ENCODE measurements at regions not wholly inside any gene's neighbourhood (a gene's known extent, or its start where the extent isn't known, plus 50 kb on each side); places are given as distances from the start of the nearest gene placed in this dataset.
A peak's percentile ranks its signal among the peaks of the same experiment; 100 is the strongest.
"Not testable (repeated sequence)": the region's sequence is repeated elsewhere in the genome, so short reads cannot be mapped to it uniquely, and the experiment has no call there.

DNA sequence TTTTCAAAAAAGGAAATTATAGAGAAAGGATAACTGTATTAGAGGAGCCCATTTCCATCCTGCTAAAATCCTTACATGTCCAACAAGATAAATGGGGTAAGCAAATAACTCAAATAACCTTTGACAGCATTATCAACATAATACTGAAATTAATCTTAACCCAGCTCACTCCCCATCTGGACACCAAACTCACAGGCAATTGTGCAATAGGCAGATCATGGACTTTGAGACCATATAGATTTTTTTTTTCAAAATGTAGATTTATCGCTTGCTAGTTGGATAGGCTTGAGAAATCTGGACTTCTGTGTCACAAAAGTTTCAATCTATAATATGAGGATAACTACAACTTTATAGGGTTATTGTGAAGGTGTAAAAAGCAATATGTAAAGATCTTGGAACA is 134.4 kb upstream of the ASCC3 start:
- DNase-seq: no peak

DNA sequence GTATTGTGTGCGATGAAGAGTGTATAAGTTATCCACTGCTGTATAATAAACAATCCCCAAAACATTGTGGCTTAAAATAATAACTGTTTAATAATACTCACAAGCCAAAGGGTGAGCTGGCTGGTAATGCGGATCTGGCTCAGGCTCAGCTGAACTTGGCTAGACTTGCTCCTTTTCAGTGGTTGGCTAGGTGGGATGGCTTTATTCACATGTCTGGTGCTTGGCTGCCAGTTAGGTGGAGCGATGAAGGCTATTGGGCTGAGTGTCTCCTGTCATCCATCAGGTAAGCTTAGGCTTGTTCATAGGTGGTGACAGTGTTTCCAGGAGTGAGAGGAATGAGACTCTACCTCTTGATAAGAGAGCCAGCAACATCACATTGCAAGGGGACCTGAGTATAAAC is 135.0 kb upstream of the ASCC3 start:
- no peak for DNase-seq

DNA sequence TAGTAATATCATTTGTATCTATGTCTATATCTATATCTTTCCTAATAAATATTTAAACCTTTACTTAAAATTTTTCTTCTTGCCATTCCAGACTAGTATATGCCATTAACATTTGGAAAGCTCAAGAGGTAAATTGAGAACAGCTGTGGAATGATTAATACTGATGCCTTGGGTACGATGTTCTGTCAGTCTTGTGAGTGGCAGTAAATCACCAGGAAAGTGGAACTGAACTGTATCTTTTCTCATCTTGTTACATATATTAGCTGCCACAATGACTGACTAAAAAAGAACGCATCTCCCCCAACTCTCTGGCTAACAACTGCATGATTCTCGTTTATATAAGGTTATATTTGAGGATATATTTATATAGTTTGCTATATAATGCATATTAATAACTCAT is 137.0 kb upstream of the ASCC3 start:
- no peak for DNase-seq

DNA sequence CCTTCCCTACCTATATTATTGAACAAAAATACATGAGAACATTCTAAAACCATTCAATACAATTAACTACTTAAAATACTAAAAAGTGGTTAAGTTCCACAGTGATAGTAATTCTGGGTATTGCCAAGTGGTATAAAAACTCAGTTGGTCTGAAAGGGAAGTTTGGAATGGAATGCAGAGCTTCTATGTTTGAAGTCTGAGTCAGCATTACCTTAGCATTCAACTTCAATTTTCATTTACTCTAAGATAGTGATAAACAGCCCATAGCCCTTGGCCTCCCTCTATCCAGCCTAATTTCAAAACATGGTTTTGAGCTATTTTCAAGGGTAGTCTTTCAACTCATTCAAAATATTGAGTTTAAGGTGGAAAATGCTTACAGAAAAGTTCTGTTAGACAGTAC is 140.4 kb upstream of the ASCC3 start:
- no peak for DNase-seq

DNA sequence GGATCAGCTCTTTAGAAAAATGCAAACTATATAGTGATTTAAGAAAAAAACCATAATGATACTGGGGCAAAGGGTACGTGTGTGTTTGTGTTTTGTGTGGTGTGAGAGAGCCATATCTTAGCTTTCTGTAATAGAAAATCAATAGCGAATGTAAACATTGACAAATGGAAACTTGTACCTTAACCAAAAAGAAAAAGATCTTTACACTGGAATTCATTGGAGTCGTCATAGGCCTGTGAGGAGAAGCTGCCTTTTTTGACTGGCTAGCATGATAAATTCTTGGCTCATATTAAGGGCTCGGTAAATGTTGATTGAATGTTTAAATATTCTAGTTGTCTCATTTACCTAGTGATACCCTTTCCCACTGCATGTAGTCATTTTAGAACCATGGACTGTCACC is 161.8 kb upstream of the ASCC3 start:
- DNase-seq: no peak

DNA sequence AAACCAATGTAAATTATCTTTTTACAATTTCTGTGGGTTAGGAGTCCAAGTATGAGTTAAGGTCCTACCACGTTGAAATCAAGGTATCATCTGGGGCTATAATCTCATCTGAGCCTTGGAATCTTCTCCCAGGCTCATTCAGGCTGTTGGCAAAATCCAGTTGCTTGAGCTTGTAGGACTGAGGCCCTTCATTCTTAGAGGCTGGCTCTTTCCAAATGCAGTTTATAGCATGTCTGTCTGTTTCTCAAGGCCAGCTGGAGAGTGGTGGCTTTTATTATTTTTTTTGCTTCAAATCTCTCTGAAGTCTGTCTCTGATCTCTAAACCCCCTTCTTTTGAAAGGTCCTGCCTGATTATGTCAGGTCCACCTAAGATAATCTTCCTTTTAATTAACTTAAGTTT is 177.2 kb upstream of the ASCC3 start:
- no peak for DNase-seq

DNA sequence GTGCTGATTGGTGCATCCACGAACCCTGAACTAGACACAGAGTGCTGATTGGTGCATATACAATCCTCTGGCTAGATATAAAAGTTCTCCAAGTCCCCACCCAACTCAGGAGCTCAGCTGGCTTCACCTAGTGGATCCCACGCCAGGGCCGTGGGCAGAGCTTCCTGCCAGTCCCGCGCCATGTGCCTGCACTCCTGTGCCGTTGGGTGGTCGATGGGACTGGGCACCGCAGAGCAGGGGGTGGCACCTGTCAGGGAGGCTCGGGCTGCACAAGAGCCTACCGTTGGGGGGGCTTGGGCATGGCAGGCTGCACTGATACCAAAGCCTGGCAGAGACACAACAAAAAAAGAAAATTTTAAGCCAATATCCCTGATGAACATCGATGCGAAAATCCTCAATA is 185.4 kb upstream of the ASCC3 start:
- DNase-seq: no peak

DNA sequence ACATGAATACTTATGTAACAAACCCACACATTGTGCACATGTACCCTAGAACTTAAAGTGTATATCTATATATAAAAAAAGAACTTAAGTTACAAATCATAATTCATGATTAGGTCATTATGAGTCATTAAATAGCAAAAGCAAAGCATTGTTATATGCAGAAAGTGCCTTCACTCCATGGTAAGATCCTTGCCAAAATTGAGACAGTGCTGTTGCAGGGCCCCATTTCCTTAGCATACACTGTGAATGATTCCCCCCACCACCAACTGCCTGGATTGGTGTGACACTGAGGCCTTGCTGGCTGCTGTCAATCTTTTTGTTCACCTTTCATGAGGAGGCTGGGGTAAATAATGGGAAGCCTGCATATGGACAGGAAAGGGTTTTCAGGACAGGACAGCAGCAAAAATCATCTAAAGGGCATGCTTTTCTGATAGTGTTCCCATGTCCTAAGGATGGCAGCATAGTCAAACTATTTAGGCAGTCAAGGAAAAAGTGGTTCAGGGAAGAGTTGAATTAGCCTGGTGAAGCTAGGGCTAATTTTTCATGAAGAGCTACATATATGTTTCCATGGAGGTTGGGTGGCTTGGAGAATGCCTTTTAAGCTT is 188.2 kb upstream of the ASCC3 start:
- DNase-seq: no peak

DNA sequence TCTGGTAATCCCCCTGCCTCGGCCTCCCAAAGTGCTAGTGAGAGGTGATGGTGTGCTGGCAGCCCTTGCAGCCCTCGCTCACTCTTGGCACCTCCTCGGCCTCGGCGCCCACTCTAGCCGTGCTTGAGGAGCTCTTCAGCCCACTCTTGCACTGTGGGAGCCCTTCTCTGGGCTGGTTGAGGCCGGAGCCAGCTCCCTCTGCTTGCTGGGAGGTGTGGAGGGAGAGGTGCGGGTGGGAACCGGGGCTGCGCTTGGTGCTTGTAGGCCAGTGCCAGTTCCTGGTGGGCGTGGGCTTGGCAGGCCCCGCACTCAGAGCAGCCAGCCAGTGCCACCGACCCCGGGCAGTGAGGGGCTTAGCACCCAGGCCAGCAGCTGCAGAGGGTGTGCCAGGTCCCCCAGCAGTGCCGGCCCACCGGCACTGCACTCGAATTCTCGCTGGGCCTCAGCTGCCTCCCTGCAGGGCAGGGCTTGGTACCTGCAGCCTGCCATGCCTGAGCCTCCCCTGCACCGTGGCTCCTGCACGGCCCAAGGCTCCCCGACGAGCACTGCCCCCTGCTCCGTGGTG is 189.0 kb upstream of the ASCC3 start:
- DNase-seq: no peak

DNA sequence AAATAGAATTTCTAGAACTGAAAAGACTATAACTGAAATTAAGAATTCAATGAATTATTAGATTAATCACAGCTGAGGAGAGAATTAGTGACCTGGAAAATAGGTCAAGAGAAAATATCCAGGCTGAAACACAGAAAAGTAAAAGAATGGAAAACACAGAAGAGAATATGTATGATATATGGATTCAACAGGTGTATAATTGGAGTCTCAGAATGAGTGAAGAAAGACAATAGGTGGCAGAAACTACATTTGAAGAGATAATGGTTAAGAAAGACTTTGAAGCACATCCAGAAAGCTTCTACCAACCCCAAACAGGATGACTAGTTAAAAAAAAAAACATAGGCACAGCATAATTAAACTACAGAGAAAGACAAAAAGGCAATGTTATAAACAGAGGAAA is 196.2 kb upstream of the ASCC3 start:
- DNase-seq: no peak

DNA sequence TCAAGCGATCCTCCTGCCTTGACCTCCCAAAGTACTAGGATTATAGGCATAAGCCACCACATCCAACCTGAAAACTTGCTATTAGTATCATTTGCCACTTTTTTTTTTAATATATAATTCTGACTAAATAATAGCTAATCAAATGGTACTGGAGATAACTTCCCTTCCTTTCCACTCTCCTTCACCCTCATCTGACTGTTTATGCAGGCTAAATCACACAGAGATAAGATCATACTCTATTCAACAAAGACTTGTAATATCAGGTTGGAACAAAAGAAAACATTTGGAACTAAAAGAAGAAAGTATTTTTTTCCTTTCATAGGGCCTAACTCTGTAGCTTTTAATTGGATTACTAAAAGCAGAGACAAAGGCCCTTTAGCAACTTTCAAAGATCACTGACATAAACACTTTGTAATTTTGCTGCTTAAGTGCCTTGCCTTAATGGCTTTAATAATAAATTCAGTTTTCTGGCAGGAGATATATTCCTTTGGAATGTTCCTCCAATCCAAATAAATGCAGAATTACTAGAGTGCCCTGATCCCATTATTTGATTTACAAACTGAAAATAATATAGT is 198.7 kb upstream of the ASCC3 start:
- DNase-seq: no peak

DNA sequence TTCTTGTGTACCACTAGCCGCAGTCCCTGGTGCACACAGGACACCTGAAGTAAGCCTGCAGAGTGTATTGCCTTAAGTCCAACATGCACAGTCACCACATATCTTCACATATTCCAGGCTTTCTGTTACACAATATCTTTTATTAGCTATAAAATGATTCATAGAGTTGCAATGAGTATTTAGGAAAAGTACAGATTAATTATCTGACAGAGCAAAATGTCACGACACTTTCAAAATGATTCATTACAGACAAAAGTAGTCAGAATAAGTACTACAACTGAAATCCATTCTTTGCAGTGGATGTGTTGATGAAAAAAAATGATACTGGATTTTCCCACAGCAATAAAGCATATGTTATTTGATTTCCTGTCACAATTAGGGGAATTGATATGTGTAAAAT is 199.5 kb upstream of the ASCC3 start:
- DNase-seq: no peak

DNA sequence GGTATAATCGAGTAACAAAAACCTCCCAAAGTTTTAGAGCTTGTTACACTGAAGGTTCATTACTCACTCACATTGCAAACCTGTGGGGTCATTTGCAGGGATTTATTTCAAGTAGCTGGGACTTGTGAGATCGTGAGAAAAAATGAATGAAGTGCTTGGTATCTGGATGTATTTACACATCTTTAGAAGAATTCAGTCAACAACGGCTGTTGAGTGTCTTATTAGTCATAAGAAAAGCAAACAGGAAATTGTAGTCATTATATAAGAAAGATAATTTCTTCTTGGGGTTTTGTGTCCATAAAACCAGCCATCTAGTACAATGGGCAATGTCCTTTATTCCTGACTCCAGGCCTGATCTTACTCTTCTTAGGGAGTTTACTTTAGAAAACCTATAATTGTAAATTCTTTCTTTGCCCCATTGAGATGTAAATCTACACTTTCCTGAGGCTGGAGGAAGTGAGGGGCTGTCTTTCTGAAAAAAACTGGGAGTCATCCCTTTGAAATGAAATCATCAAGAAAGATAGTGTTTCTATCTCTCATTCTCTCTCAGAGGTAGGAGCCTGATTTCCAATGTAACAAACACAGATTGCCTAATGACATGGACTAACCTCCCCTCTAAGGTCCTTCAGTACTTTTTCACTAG is 202.5 kb upstream of the ASCC3 start:
- no peak for DNase-seq

DNA sequence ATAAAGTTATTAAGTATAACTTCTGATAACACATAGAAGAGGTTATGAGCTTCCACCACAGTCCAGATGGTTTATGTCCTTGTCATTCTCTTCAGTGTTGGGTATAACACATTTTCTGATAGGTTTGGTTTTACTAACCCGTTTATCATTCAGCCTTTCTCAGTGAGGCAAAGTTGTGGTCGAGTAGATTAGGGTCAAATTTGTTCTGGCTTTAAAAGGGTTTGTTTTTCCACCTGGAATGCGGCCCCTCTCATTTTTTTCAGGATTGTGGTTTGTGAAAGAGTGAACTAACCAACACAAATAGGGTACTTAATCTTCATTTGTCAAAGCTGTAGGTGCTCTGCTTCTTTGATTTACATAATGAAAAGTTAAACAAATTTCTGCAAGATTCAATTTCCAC is 204.2 kb upstream of the ASCC3 start:
- no peak for DNase-seq

DNA sequence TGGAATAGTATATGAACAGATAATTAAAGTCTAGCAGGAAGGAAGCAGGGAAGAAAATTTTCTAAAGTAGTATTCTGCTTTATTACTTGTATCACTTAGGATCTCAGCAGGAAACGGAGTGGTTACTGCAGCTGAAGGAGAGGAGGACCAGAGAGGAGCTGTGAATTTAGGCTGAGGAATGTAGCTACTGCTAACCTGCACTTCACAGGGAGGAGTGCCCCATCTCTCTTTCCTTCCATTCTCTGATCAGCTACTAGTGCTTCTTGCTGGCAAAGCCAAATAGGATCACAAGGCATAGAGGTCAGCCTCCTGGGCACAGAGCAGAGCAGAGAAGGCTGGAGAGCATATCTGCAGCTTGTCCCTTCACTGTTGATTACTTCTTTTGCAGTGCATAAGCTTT is 205.3 kb upstream of the ASCC3 start:
- DNase-seq: no peak

DNA sequence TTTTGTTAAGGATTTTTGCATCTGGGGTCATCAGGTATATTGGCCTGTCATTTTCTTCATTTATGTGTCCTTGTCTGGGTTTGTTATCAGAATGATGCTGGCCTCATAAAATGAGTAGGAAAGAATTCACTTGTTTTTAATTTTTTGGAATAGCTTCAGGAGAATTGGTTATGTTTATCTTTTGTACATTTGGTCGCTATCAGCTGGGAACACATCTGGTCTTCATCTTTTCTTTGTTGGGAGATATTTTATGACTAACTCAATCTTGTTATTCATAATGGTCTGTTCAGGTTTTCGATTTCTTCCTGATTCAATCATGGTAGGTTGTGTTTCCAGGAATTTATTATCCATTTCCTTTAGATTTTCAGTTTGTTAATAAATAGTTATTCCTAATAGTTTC is 207.5 kb upstream of the ASCC3 start:
- DNase-seq: no peak

DNA sequence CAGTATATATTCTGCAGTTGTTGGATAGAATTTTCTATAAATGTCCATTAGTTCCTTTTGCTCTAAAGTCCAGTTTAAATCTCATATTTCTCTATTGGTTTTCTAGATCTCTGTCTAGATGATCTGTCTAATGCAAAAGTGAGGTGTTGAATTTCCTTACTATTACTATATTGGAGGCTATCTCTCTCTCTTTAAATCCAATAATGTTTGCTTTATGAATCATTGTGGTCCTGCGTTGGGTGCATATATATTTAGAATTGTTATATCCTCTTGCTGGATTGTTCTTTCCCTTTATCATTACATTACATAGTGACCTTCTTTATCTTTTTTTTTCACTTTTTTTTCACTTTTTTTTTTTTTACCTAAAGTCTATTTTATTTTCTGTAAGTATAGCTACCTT is 208.5 kb upstream of the ASCC3 start:
- no peak for DNase-seq

DNA sequence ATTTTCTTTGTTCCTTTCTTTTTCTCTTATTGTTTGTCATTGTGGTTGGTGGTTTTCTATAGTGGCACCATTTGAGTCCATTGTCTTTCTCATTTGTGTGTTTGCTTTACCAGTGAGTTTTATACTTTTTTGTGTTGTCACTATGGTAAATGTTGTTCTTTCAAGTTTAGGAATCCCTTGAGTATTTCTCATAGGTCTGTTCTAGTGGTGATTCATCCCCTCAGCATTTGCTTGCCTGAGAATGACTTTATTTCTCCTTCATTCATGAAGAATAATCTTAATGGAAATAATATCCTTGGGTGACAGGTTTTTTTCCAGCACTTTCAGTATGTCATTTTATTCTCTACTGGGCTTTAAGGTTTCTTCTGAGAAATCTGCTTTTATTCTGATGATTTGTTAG is 209.2 kb upstream of the ASCC3 start:
- no peak for DNase-seq

DNA sequence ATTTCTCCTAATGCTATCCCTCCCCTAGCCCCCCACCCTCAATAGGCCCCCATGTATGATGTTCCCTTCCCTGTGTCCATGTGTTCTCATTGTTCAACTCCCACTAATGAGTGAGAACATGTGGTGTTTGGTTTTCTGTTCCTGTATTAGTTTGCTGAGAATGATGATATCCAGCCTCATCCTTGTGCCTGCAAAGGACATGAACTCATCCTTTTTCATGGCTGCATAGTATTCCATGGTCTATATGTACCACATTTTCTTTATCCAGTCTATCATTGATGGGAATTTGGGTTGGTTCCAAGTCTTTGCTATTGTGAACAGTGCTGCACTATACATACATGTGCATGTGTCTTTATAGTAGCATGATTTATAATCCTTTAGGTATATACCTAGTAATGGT is 217.5 kb upstream of the ASCC3 start:
- not testable (repeated sequence) for DNase-seq

DNA sequence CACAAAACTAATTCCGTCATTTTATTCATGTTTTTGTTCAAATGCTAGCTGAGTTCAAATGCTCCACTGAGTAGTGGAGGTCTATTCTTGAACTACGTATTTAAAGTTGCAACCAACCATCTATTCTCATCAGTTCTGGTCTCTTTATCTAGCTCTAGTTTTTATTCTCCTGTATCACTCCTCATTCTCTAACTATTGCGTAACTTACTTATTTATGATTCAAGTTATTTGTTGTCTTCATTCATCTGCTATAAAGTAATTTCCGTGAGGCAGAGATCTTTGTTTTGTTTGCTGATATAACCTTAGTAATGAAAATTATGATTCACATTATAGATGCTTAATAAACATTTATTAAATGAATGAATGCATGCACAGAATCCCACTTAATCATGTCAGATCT is 221.6 kb upstream of the ASCC3 start:
- no peak for DNase-seq

DNA sequence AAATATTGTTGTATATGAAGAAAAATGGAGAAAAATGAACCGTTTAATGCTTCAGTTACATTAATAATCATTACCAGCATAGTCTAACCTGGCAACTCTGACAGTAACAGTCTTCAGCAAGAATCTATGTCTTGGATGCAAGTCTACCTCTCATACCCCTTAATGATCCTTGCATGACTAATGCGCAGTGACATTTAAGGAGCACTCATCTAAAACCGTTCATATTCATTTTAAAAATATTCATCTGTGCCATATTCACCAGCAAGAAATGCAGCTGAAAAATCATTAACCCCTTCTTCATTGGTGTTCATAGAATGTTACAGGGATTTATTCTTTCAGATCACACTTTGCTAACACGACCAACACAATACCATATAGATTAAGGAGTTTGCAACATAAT is 227.2 kb upstream of the ASCC3 start:
- DNase-seq: no peak

DNA sequence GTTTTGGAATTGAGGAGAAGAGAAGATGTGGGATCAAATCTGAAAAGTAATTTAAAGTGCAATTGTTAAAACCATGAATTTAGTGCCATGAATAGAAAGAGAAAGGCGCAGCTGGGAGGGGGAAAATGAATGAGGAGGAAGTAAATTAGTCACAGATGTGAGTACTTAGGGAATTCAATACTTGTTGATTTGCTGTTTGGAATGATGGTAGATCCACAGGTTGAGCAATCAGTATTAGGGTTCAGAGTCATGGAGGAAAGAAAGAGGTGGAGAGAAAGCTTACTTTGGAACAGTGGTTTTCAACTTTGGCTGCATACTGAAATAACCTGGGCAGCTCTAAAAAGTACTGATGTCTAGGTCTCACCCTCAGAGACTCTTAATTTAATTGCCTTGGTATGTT is 229.7 kb upstream of the ASCC3 start:
- DNase-seq: no peak

DNA sequence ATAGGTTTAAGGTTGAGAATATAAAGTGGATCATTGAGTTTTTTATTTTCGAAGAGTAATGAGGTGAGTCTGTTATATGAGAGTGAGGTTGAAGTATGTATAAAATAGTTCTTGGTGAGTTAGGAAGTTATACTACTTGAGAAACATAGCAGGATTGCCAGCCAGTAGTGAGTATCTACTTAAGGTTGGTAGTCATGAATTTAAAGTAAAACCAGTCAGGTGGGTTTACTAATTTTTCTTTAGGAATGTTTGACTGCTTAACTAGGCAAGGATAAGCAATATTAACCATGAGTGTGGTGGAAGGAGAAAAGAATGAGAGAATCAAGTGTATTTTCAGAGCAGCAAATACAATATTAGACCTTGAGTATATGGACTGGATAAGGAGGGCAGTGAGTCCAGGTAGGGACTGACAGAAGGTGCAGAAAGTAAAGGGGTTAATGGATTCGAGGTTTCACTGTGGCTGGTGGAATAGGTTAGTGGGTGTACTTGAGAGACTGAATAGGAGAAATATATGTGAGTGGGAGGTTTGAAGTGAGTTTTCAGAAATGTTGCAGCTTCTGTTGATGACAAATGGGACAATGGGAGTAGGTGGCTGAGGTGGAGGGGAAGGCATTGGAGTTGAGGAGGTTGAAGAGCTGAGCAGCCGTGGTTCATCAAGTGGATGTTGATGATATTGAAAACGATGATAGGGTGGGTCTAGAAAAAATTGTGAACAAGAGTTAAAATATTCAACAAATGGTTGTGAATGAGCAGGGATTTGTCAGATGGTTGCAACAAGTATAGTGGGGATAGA is 232.5 kb upstream of the ASCC3 start:
- DNase-seq: no peak

DNA sequence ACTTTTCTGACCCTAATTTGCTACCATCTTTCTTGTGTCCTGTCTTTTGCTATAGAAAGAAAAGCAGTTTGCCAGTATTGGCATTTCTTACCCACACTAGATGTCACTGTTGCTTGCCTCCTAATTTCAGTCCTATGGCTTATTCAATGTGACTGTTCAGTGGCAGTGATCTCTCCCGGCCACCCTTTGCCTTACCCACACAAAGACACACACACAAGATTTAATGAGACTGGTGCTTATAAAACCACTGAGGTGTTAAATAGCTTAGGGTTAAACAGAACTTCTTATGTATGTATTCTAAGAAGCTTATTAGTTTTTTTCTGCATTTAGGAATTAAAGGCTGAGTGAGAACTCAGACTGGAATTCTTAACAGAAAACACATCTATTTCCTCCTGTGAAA is 233.6 kb upstream of the ASCC3 start:
- peak; percentile 48 for DNase-seq
